Calu3 (cell line): ENCODE measurements at regions not wholly inside any gene's neighbourhood (a gene's known extent, or its start where the extent isn't known, plus 50 kb on each side); places are given as distances from the start of the nearest gene placed in this dataset.

Experiments
- BruUV-seq: library from RNA; stranded (reverse); fragments of 400-500 nt; replicated peaks from 2 replicates; lab custom pipeline; 2021; lab: Mats Ljungman, UMichigan
- CTCF ChIA-PET: fragments of 300-600 bp; sonication (Branson Sonifier 250); formaldehyde crosslinking; loops from one replicate; lab custom pipeline; 2022; ENCODE audit warnings: antibody characterized with exemption; lab: Charles Lee
- DNase-seq: peaks from one replicate; pipeline ENCODE4 v3.0.0; 2022
- H3K27ac Mint-ChIP-seq: one replicate; pipeline ENCODE4 v1.8.0; 2022; ENCODE audit warnings: mixed read lengths; ENCODE audit not compliant: unreplicated experiment
- H3K27me3 Mint-ChIP-seq: one replicate; pipeline ENCODE4 v1.8.0; 2022; ENCODE audit warnings: mixed read lengths; ENCODE audit not compliant: unreplicated experiment
- H3K36me3 Mint-ChIP-seq: one replicate; pipeline ENCODE4 v1.8.0; 2022; ENCODE audit warnings: mild to moderate bottlenecking, moderate library complexity, mixed read lengths; ENCODE audit not compliant: insufficient read depth, unreplicated experiment
- H3K4me1 Mint-ChIP-seq: one replicate; pipeline ENCODE4 v1.8.0; 2022; ENCODE audit warnings: mild to moderate bottlenecking, low read depth, mixed read lengths; ENCODE audit not compliant: unreplicated experiment
- H3K4me3 Mint-ChIP-seq: one replicate; pipeline ENCODE4 v1.8.0; 2022; ENCODE audit warnings: mild to moderate bottlenecking, low read depth, moderate library complexity, mixed read lengths; ENCODE audit not compliant: unreplicated experiment
- H3K9me3 Mint-ChIP-seq: one replicate; pipeline ENCODE4 v1.8.0; 2022; ENCODE audit warnings: low read depth, mixed read lengths; ENCODE audit not compliant: unreplicated experiment
- intact Hi-C: fragments of 100-400 bp; cut with micrococcal nuclease; formaldehyde crosslinking; loops from one replicate; pipeline ENCODE4 v1.10.0; 2022; ENCODE audit not compliant: unreplicated experiment
- TF ChIP-seq, protein P1 (sequence below): fragments of 200-600 bp; IDR thresholded peaks from one replicate; pipeline ENCODE4 v1.8.0; 2022; ENCODE audit warnings: antibody characterized with exemption; ENCODE audit not compliant: unreplicated experiment

- intact Hi-C loops, result no loop called here
- Mint-ChIP-seq H3K9me3 (peaks cover 2% of the 10 kb centered on the region), H3K4me1 (no peaks in the 10 kb centered on the region), H3K4me3 (no peak overlapping the region), H3K27ac (no peak overlapping the region), H3K36me3 (no peaks in the 10 kb centered on the region), H3K27me3 (peaks cover 30% of the 10 kb centered on the region)
- TF ChIP-seq, protein P1, sequence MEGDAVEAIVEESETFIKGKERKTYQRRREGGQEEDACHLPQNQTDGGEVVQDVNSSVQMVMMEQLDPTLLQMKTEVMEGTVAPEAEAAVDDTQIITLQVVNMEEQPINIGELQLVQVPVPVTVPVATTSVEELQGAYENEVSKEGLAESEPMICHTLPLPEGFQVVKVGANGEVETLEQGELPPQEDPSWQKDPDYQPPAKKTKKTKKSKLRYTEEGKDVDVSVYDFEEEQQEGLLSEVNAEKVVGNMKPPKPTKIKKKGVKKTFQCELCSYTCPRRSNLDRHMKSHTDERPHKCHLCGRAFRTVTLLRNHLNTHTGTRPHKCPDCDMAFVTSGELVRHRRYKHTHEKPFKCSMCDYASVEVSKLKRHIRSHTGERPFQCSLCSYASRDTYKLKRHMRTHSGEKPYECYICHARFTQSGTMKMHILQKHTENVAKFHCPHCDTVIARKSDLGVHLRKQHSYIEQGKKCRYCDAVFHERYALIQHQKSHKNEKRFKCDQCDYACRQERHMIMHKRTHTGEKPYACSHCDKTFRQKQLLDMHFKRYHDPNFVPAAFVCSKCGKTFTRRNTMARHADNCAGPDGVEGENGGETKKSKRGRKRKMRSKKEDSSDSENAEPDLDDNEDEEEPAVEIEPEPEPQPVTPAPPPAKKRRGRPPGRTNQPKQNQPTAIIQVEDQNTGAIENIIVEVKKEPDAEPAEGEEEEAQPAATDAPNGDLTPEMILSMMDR, result no peak
- DNase-seq, result no peak
- no TSS peak for BruUV-seq
- CTCF ChIA-PET, result no interaction called here
These were observed 332.5 kb downstream of the SETD4 start for GRCh38 chr21:35727830-35728229.

DNA sequence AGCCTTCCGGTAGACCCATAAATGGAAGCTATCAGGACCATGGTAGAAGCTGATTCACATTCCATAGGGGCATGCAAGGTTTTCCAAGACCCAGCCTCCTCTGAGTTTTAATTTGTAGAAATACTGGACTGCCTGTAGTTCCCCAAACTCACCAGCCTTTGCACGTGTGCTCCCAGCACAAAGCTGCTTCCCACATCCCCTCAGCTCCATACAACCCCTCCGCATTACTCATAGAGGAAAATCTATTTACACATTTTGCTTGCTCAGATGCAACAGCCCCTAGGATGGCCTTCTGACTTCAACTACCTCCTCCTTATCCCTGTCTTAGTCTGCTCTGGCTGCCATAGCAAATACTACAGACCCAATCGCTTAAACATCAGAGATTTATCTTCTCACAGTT is 336.2 kb downstream of the SETD4 start:
- intact Hi-C loops, result no loop called here
- BruUV-seq, result no TSS peak
- Mint-ChIP-seq H3K4me3 (no peak overlapping the region), H3K27ac (no peak overlapping the region), H3K36me3 (no peaks in the 10 kb centered on the region), H3K27me3 (peaks cover 40% of the 10 kb centered on the region), H3K4me1 (no peaks in the 10 kb centered on the region), H3K9me3 (peaks cover 3% of the 10 kb centered on the region)
- CTCF ChIA-PET, result no interaction called here
- TF ChIP-seq, protein P1, result no peak
- no peak for DNase-seq

DNA sequence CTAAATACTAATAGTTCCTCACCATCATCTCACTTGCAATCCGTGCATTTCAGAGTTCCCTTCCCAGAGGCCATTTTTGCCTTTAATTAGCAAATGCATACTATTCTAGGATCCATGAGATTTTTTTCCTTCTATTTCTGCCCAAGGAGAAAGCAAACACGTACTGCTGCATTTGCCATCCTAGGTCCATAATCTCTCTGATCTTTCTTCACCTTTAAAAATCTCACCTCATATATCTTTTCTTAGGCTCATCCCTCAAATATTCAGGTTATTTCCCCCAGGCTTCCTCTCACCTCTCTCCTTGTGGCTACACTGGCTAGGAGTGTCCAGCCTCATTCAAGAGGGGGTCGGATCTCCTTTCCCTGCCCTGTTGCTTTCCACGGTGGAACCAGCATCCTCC is 338.6 kb downstream of the SETD4 start:
- H3K27ac Mint-ChIP-seq, result no peak overlapping the region
- no peaks in the 10 kb centered on the region for H3K36me3 Mint-ChIP-seq
- H3K9me3 Mint-ChIP-seq, result peaks cover 3% of the 10 kb centered on the region
- CTCF ChIA-PET, result no interaction called here
- H3K27me3 Mint-ChIP-seq, result peaks cover 41% of the 10 kb centered on the region
- BruUV-seq, result no TSS peak
- no peak for DNase-seq
- no peaks in the 10 kb centered on the region for H3K4me1 Mint-ChIP-seq
- TF ChIP-seq, protein P1, result no peak
- no peak overlapping the region for H3K4me3 Mint-ChIP-seq
- intact Hi-C loops, result no loop called here

GRCh38 chr21:35720208-35720731 is 340.1 kb downstream of the SETD4 start:
- no peak overlapping the region for H3K27ac Mint-ChIP-seq
- TF ChIP-seq, protein P1, result no peak
- H3K4me1 Mint-ChIP-seq, result no peaks in the 10 kb centered on the region
- H3K27me3 Mint-ChIP-seq, result peaks cover 52% of the 10 kb centered on the region
- CTCF ChIA-PET, result interaction anchor here (0.6 kb wide), 2 partner anchors 72 to 120 kb away, joined by 3 read pairs; no protein-coding TSS in a partner anchor
- BruUV-seq, result no TSS peak
- H3K9me3 Mint-ChIP-seq, result peaks cover 3% of the 10 kb centered on the region
- no peak overlapping the region for H3K4me3 Mint-ChIP-seq
- intact Hi-C loops, result no loop called here
- no peaks in the 10 kb centered on the region for H3K36me3 Mint-ChIP-seq
- no peak for DNase-seq
